DMS114 treated with DMSO at 0.1 percent for 48 hours (cell line): ENCODE measurements at regions not wholly inside any gene's neighbourhood (a gene's known extent, or its start where the extent isn't known, plus 50 kb on each side); places are given as distances from the start of the nearest gene placed in this dataset.

Experiments used
- DNase-seq: peaks from one replicate; lab custom pipeline; 2025; ENCODE audit not compliant: unreplicated experiment; lab: John Stamatoyannopoulos, UW

DNA sequence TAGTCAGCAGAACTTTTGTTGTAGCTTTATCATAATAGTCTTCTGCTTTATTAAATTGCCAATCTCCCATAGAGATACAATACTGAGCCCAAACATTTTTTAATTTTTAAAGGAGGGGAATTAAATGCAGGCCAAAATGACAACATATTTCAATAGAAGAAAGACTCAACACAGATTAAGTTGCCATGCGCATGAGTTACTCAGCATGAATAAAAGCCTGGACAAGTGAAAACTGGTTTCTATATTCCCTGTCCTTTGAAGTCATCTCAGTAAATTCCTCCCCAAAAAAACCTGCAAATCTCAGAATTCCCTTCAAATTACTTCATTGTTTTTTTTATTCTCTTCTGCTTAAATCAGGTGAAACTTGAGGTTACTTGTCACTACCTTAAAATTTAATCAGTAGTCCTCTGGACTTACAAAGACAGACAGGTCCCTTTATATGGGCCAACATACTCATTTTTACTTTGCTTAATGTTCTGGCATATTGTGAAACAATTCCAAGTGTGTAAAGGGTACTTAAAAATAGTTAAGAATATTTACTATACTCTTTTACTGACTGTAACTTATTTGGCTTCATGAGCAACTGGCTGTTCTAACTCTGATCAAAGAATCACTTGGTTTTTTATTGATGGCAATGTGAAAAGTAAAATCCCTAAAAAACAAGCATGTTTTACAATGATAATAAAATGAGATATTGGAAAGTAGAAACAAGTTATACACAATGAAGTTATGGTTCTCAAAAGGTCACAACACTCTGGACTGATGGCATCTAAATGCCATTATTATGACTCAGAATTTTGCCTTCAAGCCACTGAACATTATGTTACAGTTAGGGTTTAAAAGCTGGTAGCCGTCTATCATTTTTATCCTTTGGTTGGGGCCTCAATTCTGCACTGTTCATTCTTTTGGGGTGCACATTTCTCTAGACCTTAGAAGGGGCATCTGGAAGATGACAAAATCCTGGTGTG lies 49.9 kb upstream of the COL21A1 start:
- DNase-seq: no peak
